GM18909 (cell line): ENCODE measurements at regions not wholly inside any gene's neighbourhood (a gene's known extent, or its start where the extent isn't known, plus 50 kb on each side); places are given as distances from the start of the nearest gene placed in this dataset.

Experiments
- ATAC-seq: cut with Tn5 transposase; IDR thresholded peaks from one replicate; pipeline ENCODE4 v1.9.1; 2021; ENCODE audit warnings: mild to moderate bottlenecking; ENCODE audit not compliant: unreplicated experiment, poor library complexity

DNA sequence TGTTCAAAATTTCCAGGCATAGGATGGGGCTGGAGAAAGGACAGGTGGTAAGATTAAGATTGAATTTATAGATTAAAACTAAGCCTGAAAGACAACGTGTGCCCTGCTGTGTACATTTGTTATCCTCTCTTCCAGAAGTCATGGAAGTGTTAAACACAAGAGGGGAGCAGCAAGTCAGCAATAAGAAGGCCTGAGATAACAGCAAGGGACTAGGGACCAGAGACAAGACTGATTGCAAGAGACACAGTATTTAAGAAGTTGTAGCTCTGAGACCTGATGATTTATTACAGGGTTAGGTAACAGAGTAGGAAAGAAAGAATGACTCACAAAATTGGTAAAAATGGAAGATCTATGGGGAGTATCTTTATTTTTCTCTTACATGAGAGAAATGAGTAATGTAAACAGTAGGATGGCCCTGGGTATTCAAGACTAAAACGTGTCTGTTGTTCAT lies 55.7 kb upstream of the COL1A2 start:
- no peak for ATAC-seq

DNA sequence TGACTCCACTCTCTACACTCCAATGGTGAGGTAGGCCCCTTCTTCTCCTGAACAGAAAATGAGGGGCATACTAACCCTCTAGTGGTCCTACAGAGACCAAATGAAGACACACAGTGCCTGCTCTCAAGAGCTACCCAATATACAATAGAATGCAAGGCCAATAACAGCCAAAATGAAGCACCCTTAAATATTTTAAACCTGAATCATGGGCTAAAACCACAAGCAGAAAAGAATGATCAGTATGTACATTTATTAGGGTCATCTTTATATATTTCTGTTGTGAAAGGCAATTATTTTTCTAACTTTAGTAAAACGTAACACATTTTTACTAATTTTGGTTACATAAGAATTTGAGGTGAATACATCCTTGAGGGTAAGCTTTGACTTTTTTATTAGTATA lies 49.9 kb upstream of the COL1A2 start:
- ATAC-seq: no peak
